ENCODE measurements at regions not wholly inside any gene's neighbourhood (a gene's known extent, or its start where the extent isn't known, plus 50 kb on each side); places are given as distances from the start of the nearest gene placed in this dataset.

GRCh38 chr7:8893775-8894174, 460.4 kb downstream of the NXPH1 start (continued):
- TF ChIP-seq TCF7 (CRISPR knock-in tag; IDR thresholded peaks at IDR 0.05; ENCODE audit: low read depth) (no peak), CBFB (CRISPR knock-in tag; IDR thresholded peaks at IDR 0.05; ENCODE audit: low read depth) (no peak), GTF2I (CRISPR knock-in tag; conservative IDR thresholded peaks at IDR 0.05) (no peak), TEAD1 (CRISPR knock-in tag; IDR thresholded peaks at IDR 0.05) (no peak), TP53 (CRISPR knock-in tag; IDR thresholded peaks at IDR 0.05) (no peak), ZNF121 (CRISPR knock-in tag; IDR thresholded peaks at IDR 0.05) (no peak)

GRCh38 chr7:8906396-8907075, 473.1 kb downstream of the NXPH1 start:
- Mint-ChIP-seq H3K27ac (no peak overlapping the region), H3K36me3 (no peaks in the 10 kb centered on the region), H3K4me3 (no peak overlapping the region), H3K27me3 (ENCODE audit: low read depth) (no peaks in the 10 kb centered on the region), H3K4me1 (peaks cover 18% of the 10 kb centered on the region), H3K9me3 (no peaks in the 10 kb centered on the region)
- TF ChIP-seq KAT7 (CRISPR knock-in tag; IDR thresholded peaks at IDR 0.05; ENCODE audit: borderline replicate concordance), result no peak
- no peak for TF ChIP-seq ELF4 (CRISPR knock-in tag; IDR thresholded peaks at IDR 0.05; ENCODE audit: low read depth)
- no peak for TF ChIP-seq NR1H2 (CRISPR knock-in tag; IDR thresholded peaks at IDR 0.05)
- no peak for TF ChIP-seq TP53 (CRISPR knock-in tag; IDR thresholded peaks at IDR 0.05)
- TF ChIP-seq FOXP4 (CRISPR knock-in tag; IDR thresholded peaks at IDR 0.05), result no peak
- no peak for TF ChIP-seq E2F4 (CRISPR knock-in tag; IDR thresholded peaks at IDR 0.05; ENCODE audit: borderline replicate concordance, low read depth)
- TF ChIP-seq ETV6 (CRISPR knock-in tag; IDR thresholded peaks at IDR 0.05), result no peak
- no peak for TF ChIP-seq ZSCAN18 (CRISPR knock-in tag; IDR thresholded peaks at IDR 0.05)
- no peak for TF ChIP-seq ZMAT4 (CRISPR knock-in tag; IDR thresholded peaks at IDR 0.05)
- TF ChIP-seq ZNF423 (CRISPR knock-in tag; IDR thresholded peaks at IDR 0.05), result no peak
- no peak for TF ChIP-seq RORB (CRISPR knock-in tag; IDR thresholded peaks at IDR 0.05)
- no peak for TF ChIP-seq RELA (CRISPR knock-in tag; IDR thresholded peaks at IDR 0.05; ENCODE audit: borderline replicate concordance)
- no peak for TF ChIP-seq SMAD3 (CRISPR knock-in tag; IDR thresholded peaks at IDR 0.05; ENCODE audit: borderline replicate concordance)
- no peak for TF ChIP-seq ZNF317 (CRISPR knock-in tag; IDR thresholded peaks at IDR 0.05; ENCODE audit: borderline replicate concordance, low read depth)
- no peak for TF ChIP-seq CDX4 (CRISPR knock-in tag; IDR thresholded peaks at IDR 0.05; ENCODE audit: borderline replicate concordance)
- TF ChIP-seq ATF2 (CRISPR knock-in tag; IDR thresholded peaks at IDR 0.05; ENCODE audit: borderline replicate concordance, low read depth), result no peak
- no peak for TF ChIP-seq HMGA2 (CRISPR knock-in tag; IDR thresholded peaks at IDR 0.05)
- ChIA-PET CTCF (no interaction called here), POLR2A (no interaction called here)
- DNase-seq (ENCODE audit: low spot score), result no peak
- no peak for ATAC-seq

All from WTC11 (cell line).